HFF-Myc (cell line): ENCODE measurements at regions not wholly inside any gene's neighbourhood (a gene's known extent, or its start where the extent isn't known, plus 50 kb on each side); places are given as distances from the start of the nearest gene placed in this dataset.

Experiments
- DNase-seq: peaks from one replicate; pipeline ENCODE4 v3.0.0-alpha.2; 2011; ENCODE audit warnings: low read depth; ENCODE audit errors: extremely low read depth
- H3K4me3 ChIP-seq: replicated peaks from 2 replicates; pipeline ENCODE4 v1.5.1; 2011; ENCODE audit warnings: low read depth, mild to moderate bottlenecking, control low read depth, low read length
- CTCF ChIP-seq: IDR thresholded peaks from 2 replicates; pipeline ENCODE4 v1.5.1; 2012; ENCODE audit warnings: mild to moderate bottlenecking, low read depth, low read length, control low read depth; ENCODE audit errors: missing control alignments

GRCh38 chr20:41869261-41869660 is 251.1 kb upstream of the CHD6 start:
- no peak overlapping the region for H3K4me3 ChIP-seq
- DNase-seq, result no peak
- TF ChIP-seq CTCF, result no peak

- no peak overlapping the region for H3K4me3 ChIP-seq
- no peak for DNase-seq
Measured at GRCh38 chr20:41865938-41866337, 247.8 kb upstream of the CHD6 start.

GRCh38 chr20:41862476-41862875 is 244.3 kb upstream of the CHD6 start:
- no peak overlapping the region for H3K4me3 ChIP-seq
- TF ChIP-seq CTCF, result no peak
- DNase-seq, result no peak

More at GRCh38 chr20:41865938-41866337, 247.8 kb upstream of the CHD6 start:
- TF ChIP-seq CTCF, result no peak

- DNase-seq, result no peak
- TF ChIP-seq CTCF, result no peak
- H3K4me3 ChIP-seq, result no peak overlapping the region
Measured at GRCh38 chr20:41861772-41862422, 243.7 kb upstream of the CHD6 start.

GRCh38 chr20:41854765-41855164 is 236.6 kb upstream of the CHD6 start:
- no peak overlapping the region for H3K4me3 ChIP-seq
- TF ChIP-seq CTCF, result no peak
- DNase-seq, result no peak

- TF ChIP-seq CTCF, result no peak
- H3K4me3 ChIP-seq, result no peak overlapping the region
- DNase-seq, result no peak
Measured at GRCh38 chr20:41853806-41854205, 235.6 kb upstream of the CHD6 start.

GRCh38 chr20:41848180-41848579 is 230.0 kb upstream of the CHD6 start:
- DNase-seq, result no peak
- H3K4me3 ChIP-seq, result no peak overlapping the region
- no peak for TF ChIP-seq CTCF
